PFSK-1 (cell line): ENCODE measurements at regions not wholly inside any gene's neighbourhood (a gene's known extent, or its start where the extent isn't known, plus 50 kb on each side); places are given as distances from the start of the nearest gene placed in this dataset.

Experiments
- POLR2AphosphoS5 ChIP-seq: IDR thresholded peaks from 2 replicates; pipeline ENCODE4 v1.6.1; 2012; ENCODE audit warnings: low read depth, mild to moderate bottlenecking, control low read depth, low read length, moderate library complexity
- TAF1 ChIP-seq: IDR thresholded peaks from 2 replicates; pipeline ENCODE4 v1.6.1; 2012; ENCODE audit warnings: low read length, control low read depth, borderline replicate concordance; ENCODE audit not compliant: insufficient read depth

- TF ChIP-seq POLR2AphosphoS5 = no peak
- TF ChIP-seq TAF1 = no peak
Measured at GRCh38 chr2:58308435-58308834, 67.3 kb upstream of the FANCL start.
